ENCODE measurements at regions not wholly inside any gene's neighbourhood (a gene's known extent, or its start where the extent isn't known, plus 50 kb on each side); places are given as distances from the start of the nearest gene placed in this dataset.

GRCh38 chrX:39581411-39581810, 516.3 kb downstream of the BCOR start:
- Histone ChIP-seq H3K27me3 (ENCODE audit: insufficient read depth, low read length) (no peaks in the 10 kb centered on the region), H3K4me1 (ENCODE audit: insufficient read depth, low read length) (peaks cover 11% of the 10 kb centered on the region), H3K9me3 (ENCODE audit: control insufficient read depth in 1 of 2, low read length in 2 of 2) (no peaks in the 10 kb centered on the region), H3K36me3 (ENCODE audit: insufficient read depth, low read length) (no peaks in the 10 kb centered on the region), H3K4me3 (ENCODE audit: low read length in 2 of 2) (no peak overlapping the region), H3K27ac (ENCODE audit: low read depth, low read length) (no peak overlapping the region)
- Mint-ChIP-seq H3K36me3 (no peaks in the 10 kb centered on the region), H3K4me3 (no peak overlapping the region), H3K27ac (no peak overlapping the region), H3K9me3 (no peaks in the 10 kb centered on the region), H3K4me1 (peaks cover 3 to 15% (median 5%) of the 10 kb centered on the region in 4 donors), H3K27me3 (peaks cover 0 to 2% of the 10 kb centered on the region in 2 donors)
- intact Hi-C loops (cut with micrococcal nuclease): no loop called here
- ChIA-PET CTCF (ENCODE audit: partially characterized antibody) (no interaction called here), POLR2A (ENCODE audit: partially characterized antibody) (no interaction called here)
- DNase-seq: no peak

GRCh38 chrX:39582091-39582490, 515.7 kb downstream of the BCOR start:
- intact Hi-C loops (cut with micrococcal nuclease): no loop called here
- peaks cover 0 to 2% of the 10 kb centered on the region in 2 donors for H3K27me3 Mint-ChIP-seq
- H3K36me3 ChIP-seq (ENCODE audit: insufficient read depth, low read length): no peaks in the 10 kb centered on the region
- no peak overlapping the region for H3K4me3 Mint-ChIP-seq
- H3K9me3 ChIP-seq (ENCODE audit: control insufficient read depth in 1 of 2, low read length in 2 of 2): no peaks in the 10 kb centered on the region
- H3K4me1 Mint-ChIP-seq: peaks cover 3 to 15% (median 5%) of the 10 kb centered on the region in 4 donors
- ChIA-PET POLR2A (ENCODE audit: partially characterized antibody) (no interaction called here), CTCF (ENCODE audit: partially characterized antibody) (no interaction called here)
- H3K4me1 ChIP-seq (ENCODE audit: insufficient read depth, low read length): peaks cover 11% of the 10 kb centered on the region
- no peaks in the 10 kb centered on the region for H3K9me3 Mint-ChIP-seq
- no peaks in the 10 kb centered on the region for H3K36me3 Mint-ChIP-seq
- no peak overlapping the region for H3K4me3 ChIP-seq (ENCODE audit: low read length in 2 of 2)
- no peak for DNase-seq
- H3K27me3 ChIP-seq (ENCODE audit: insufficient read depth, low read length): no peaks in the 10 kb centered on the region
- no peak overlapping the region for H3K27ac ChIP-seq (ENCODE audit: low read depth, low read length)
- no peak overlapping the region for H3K27ac Mint-ChIP-seq

- H3K27ac ChIP-seq (ENCODE audit: low read depth, low read length): no peak overlapping the region
- H3K27ac Mint-ChIP-seq: no peak overlapping the region
- H3K4me3 ChIP-seq (ENCODE audit: low read length in 2 of 2): no peak overlapping the region
- H3K9me3 Mint-ChIP-seq: no peaks in the 10 kb centered on the region
- no peaks in the 10 kb centered on the region for H3K36me3 ChIP-seq (ENCODE audit: insufficient read depth, low read length)
- ChIA-PET CTCF (ENCODE audit: partially characterized antibody) (no interaction called here), POLR2A (ENCODE audit: partially characterized antibody) (no interaction called here)
- H3K4me1 Mint-ChIP-seq: peaks cover 3 to 13% (median 5%) of the 10 kb centered on the region in 4 donors
- intact Hi-C loops (cut with micrococcal nuclease): no loop called here
- H3K4me3 Mint-ChIP-seq: no peak overlapping the region
- no peak for DNase-seq
- H3K27me3 ChIP-seq (ENCODE audit: insufficient read depth, low read length): no peaks in the 10 kb centered on the region
- H3K27me3 Mint-ChIP-seq: peaks cover 0 to 2% of the 10 kb centered on the region in 2 donors
- no peaks in the 10 kb centered on the region for H3K36me3 Mint-ChIP-seq
- no peaks in the 10 kb centered on the region for H3K9me3 ChIP-seq (ENCODE audit: control insufficient read depth in 1 of 2, low read length in 2 of 2)
- H3K4me1 ChIP-seq (ENCODE audit: insufficient read depth, low read length): peaks cover 9% of the 10 kb centered on the region
Observed at GRCh38 chrX:39582976-39583375, 514.8 kb downstream of the BCOR start.

DNA sequence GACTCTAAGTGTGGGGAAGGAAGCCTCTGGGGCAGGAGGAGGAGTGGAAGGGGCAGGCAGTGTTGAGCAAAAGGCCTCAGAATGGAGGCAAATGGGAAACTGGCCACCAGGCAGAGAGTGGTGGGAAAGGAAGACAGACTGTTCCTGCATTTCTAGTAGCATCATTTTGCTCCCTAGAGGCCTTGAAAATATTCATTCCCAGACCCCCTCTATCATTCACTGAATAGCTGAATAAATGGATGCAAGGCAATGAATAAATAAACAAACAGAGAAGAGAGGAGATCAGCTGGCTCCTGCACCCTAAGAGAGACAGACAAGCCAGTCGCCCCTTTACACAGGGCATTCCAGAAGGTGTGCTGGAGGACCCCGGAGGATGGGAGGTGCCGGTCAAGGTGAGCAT, 511.9 kb downstream of the BCOR start:
- ChIA-PET CTCF (ENCODE audit: partially characterized antibody) (no interaction called here), POLR2A (ENCODE audit: partially characterized antibody) (no interaction called here)
- H3K4me1 ChIP-seq (ENCODE audit: insufficient read depth, low read length): no peaks in the 10 kb centered on the region
- Mint-ChIP-seq H3K4me3 (no peak overlapping the region), H3K4me1 (no peaks in the 10 kb centered on the region), H3K27ac (peak overlapping the region in 1 of 7 donors; percentile 33), H3K27me3 (peaks cover 0 to 2% of the 10 kb centered on the region in 2 donors), H3K9me3 (no peaks in the 10 kb centered on the region), H3K36me3 (no peaks in the 10 kb centered on the region)
- H3K9me3 ChIP-seq (ENCODE audit: control insufficient read depth in 1 of 2, low read length in 2 of 2): no peaks in the 10 kb centered on the region
- H3K27ac ChIP-seq (ENCODE audit: low read depth, low read length): no peak overlapping the region
- no peaks in the 10 kb centered on the region for H3K27me3 ChIP-seq (ENCODE audit: insufficient read depth, low read length)
- intact Hi-C loops (cut with micrococcal nuclease): no loop called here
- no peak overlapping the region for H3K4me3 ChIP-seq (ENCODE audit: low read length in 2 of 2)
- DNase-seq: no peak
- no peaks in the 10 kb centered on the region for H3K36me3 ChIP-seq (ENCODE audit: insufficient read depth, low read length)

DNA sequence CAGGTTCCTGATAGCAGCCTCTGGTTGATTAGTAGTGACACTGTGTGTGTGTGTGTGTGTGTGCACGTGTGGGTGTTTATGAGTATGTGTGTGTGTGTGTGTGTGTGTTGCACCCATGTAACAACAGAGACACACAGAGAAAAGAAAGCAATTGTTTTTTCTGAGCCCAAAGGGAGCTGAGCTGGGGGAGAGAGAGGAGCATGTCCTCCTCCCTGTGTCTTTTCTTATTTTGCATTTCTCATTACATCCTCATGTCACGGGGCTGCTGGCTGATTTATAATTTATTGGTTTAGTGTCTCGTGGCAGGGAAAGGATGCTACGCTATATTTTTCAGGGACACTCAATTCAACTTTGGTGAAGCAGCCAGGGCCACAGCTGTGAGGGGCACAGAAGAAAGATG, 511.4 kb downstream of the BCOR start:
- DNase-seq: no peak
- intact Hi-C loops (cut with micrococcal nuclease): no loop called here
- Histone ChIP-seq H3K4me1 (ENCODE audit: insufficient read depth, low read length) (no peaks in the 10 kb centered on the region), H3K9me3 (ENCODE audit: control insufficient read depth in 1 of 2, low read length in 2 of 2) (no peaks in the 10 kb centered on the region), H3K4me3 (ENCODE audit: low read length in 2 of 2) (no peak overlapping the region), H3K27ac (ENCODE audit: low read depth, low read length) (no peak overlapping the region), H3K27me3 (ENCODE audit: insufficient read depth, low read length) (no peaks in the 10 kb centered on the region), H3K36me3 (ENCODE audit: insufficient read depth, low read length) (no peaks in the 10 kb centered on the region)
- no peak overlapping the region for H3K4me3 Mint-ChIP-seq
- ChIA-PET CTCF (ENCODE audit: partially characterized antibody) (no interaction called here), POLR2A (ENCODE audit: partially characterized antibody) (no interaction called here)
- no peaks in the 10 kb centered on the region for H3K9me3 Mint-ChIP-seq
- no peaks in the 10 kb centered on the region for H3K27me3 Mint-ChIP-seq
- H3K27ac Mint-ChIP-seq: no peak overlapping the region
- no peaks in the 10 kb centered on the region for H3K36me3 Mint-ChIP-seq
- no peaks in the 10 kb centered on the region for H3K4me1 Mint-ChIP-seq

DNA sequence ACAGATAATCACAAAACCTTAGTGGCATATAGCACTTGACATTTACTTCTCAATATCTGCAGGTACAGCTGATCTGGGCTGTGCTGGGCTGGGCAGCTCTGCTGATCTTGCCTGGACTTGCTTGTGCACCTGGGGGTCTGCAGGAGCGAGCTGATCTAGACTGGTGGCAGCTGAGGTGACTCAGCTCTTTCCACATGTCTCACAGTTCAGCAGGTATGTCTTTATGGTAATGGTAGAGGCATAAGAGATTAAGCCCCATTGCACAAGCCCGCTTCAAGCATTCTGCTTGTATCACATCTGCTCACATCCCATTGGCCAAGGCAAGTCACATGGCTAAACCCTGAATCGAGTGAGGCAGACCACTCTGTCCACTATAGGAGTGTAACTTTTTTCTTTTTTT, 506.7 kb downstream of the BCOR start:
- H3K4me3 Mint-ChIP-seq: no peak overlapping the region
- H3K4me1 Mint-ChIP-seq: no peaks in the 10 kb centered on the region
- H3K4me1 ChIP-seq (ENCODE audit: insufficient read depth, low read length): no peaks in the 10 kb centered on the region
- no peaks in the 10 kb centered on the region for H3K36me3 Mint-ChIP-seq
- no peak overlapping the region for H3K27ac Mint-ChIP-seq
- no peak overlapping the region for H3K27ac ChIP-seq (ENCODE audit: low read depth, low read length)
- CTCF ChIA-PET (ENCODE audit: partially characterized antibody): interaction anchor here (0.7 kb wide), 1 partner anchor 1505 kb away, joined by 3 read pairs; no protein-coding TSS in a partner anchor
- no peaks in the 10 kb centered on the region for H3K9me3 ChIP-seq (ENCODE audit: control insufficient read depth in 1 of 2, low read length in 2 of 2)
- H3K9me3 Mint-ChIP-seq: no peaks in the 10 kb centered on the region
- no peaks in the 10 kb centered on the region for H3K27me3 ChIP-seq (ENCODE audit: insufficient read depth, low read length)
- POLR2A ChIA-PET (ENCODE audit: partially characterized antibody): no interaction called here
- H3K36me3 ChIP-seq (ENCODE audit: insufficient read depth, low read length): no peaks in the 10 kb centered on the region
- no peaks in the 10 kb centered on the region for H3K27me3 Mint-ChIP-seq
- H3K4me3 ChIP-seq (ENCODE audit: low read length in 2 of 2): no peak overlapping the region
- no peak for DNase-seq
- intact Hi-C loops (cut with micrococcal nuclease): no loop called here

GRCh38 chrX:39592776-39593175, 505.0 kb downstream of the BCOR start:
- no peaks in the 10 kb centered on the region for H3K9me3 Mint-ChIP-seq
- Histone ChIP-seq H3K27ac (ENCODE audit: low read depth, low read length) (no peak overlapping the region), H3K4me3 (ENCODE audit: low read length in 2 of 2) (no peak overlapping the region), H3K9me3 (ENCODE audit: control insufficient read depth in 1 of 2, low read length in 2 of 2) (no peaks in the 10 kb centered on the region), H3K27me3 (ENCODE audit: insufficient read depth, low read length) (no peaks in the 10 kb centered on the region), H3K4me1 (ENCODE audit: insufficient read depth, low read length) (no peaks in the 10 kb centered on the region), H3K36me3 (ENCODE audit: insufficient read depth, low read length) (no peaks in the 10 kb centered on the region)
- POLR2A ChIA-PET (ENCODE audit: partially characterized antibody): no interaction called here
- H3K4me1 Mint-ChIP-seq: no peaks in the 10 kb centered on the region
- no peak overlapping the region for H3K27ac Mint-ChIP-seq
- H3K36me3 Mint-ChIP-seq: no peaks in the 10 kb centered on the region
- no peaks in the 10 kb centered on the region for H3K27me3 Mint-ChIP-seq
- no peak overlapping the region for H3K4me3 Mint-ChIP-seq
- CTCF ChIA-PET (ENCODE audit: partially characterized antibody): no interaction called here
- intact Hi-C loops (cut with micrococcal nuclease): no loop called here
- no peak for DNase-seq

- H3K27ac Mint-ChIP-seq: no peak overlapping the region
- POLR2A ChIA-PET (ENCODE audit: partially characterized antibody): no interaction called here
Observed at GRCh38 chrX:39595977-39596376, 501.8 kb downstream of the BCOR start.

More at GRCh38 chrX:39595977-39596376, 501.8 kb downstream of the BCOR start:
- Histone ChIP-seq H3K27ac (ENCODE audit: low read depth, low read length) (no peak overlapping the region), H3K9me3 (ENCODE audit: control insufficient read depth in 1 of 2, low read length in 2 of 2) (no peaks in the 10 kb centered on the region), H3K4me3 (ENCODE audit: low read length in 2 of 2) (no peak overlapping the region), H3K36me3 (ENCODE audit: insufficient read depth, low read length) (no peaks in the 10 kb centered on the region), H3K4me1 (ENCODE audit: insufficient read depth, low read length) (no peaks in the 10 kb centered on the region), H3K27me3 (ENCODE audit: insufficient read depth, low read length) (no peaks in the 10 kb centered on the region)
- no peaks in the 10 kb centered on the region for H3K4me1 Mint-ChIP-seq
- intact Hi-C loops (cut with micrococcal nuclease): no loop called here
- H3K36me3 Mint-ChIP-seq: no peaks in the 10 kb centered on the region
- no peak overlapping the region for H3K4me3 Mint-ChIP-seq
- DNase-seq: no peak
- H3K9me3 Mint-ChIP-seq: no peaks in the 10 kb centered on the region
- no peaks in the 10 kb centered on the region for H3K27me3 Mint-ChIP-seq
- CTCF ChIA-PET (ENCODE audit: partially characterized antibody): no interaction called here

All from CD4-positive, alpha-beta memory T cell (primary cell).